ENCODE measurements at regions not wholly inside any gene's neighbourhood (a gene's known extent, or its start where the extent isn't known, plus 50 kb on each side); places are given as distances from the start of the nearest gene placed in this dataset.

DNA sequence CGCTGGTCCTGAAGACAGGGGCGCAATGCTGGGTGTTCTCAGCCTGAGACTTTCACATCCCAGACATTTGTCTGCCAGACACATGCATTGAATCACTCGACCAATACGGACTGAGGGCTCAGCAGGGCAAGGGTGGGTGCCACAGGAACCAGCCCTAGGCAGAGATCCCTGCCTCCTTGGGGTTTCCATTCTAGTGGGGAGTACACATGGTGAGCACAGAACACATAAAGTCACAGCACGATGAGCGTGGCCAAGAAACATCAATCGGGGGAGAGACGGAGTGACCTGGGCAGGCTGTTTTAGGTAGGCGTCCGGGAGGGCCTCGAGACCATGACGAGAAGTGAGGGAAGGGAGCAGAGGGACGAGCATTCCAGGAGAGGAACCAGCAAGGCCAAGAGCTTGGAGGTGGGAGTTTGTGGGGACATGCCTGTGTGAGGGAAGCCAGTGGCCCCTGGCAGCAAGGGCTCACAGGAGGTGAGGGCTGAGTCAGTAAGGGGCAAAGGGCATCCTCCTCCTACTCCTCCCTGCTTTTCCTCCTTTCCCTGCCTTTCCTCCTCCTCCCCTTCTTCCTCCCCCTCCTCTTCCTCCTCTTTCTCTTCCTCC lies 126.3 kb upstream of the PEG3 start:
- TF ChIP-seq, protein P1, sequence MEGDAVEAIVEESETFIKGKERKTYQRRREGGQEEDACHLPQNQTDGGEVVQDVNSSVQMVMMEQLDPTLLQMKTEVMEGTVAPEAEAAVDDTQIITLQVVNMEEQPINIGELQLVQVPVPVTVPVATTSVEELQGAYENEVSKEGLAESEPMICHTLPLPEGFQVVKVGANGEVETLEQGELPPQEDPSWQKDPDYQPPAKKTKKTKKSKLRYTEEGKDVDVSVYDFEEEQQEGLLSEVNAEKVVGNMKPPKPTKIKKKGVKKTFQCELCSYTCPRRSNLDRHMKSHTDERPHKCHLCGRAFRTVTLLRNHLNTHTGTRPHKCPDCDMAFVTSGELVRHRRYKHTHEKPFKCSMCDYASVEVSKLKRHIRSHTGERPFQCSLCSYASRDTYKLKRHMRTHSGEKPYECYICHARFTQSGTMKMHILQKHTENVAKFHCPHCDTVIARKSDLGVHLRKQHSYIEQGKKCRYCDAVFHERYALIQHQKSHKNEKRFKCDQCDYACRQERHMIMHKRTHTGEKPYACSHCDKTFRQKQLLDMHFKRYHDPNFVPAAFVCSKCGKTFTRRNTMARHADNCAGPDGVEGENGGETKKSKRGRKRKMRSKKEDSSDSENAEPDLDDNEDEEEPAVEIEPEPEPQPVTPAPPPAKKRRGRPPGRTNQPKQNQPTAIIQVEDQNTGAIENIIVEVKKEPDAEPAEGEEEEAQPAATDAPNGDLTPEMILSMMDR (conservative IDR thresholded peaks at IDR 0.05), result no peak
- TF ChIP-seq ZFX (IDR thresholded peaks at IDR 0.05), result no peak

Data from C4-2B (cell line).